SK-N-SH treated with all-trans-retinoic acid at 6 μM for 48 hours (cell line): ENCODE measurements at regions not wholly inside any gene's neighbourhood (a gene's known extent, or its start where the extent isn't known, plus 50 kb on each side); places are given as distances from the start of the nearest gene placed in this dataset.

Experiments used
- ATAC-seq: fragments of 200-7000 bp; cut with Tn5 transposase; 3 replicates; pipeline ENCODE4 v1.9.1; 2020; ENCODE audit warnings: mild to moderate bottlenecking, moderate library complexity
- BACH2 ChIP-seq: fragments of 250-450 bp; sonication (Bioruptor Pico); IDR thresholded peaks from 2 replicates; pipeline ENCODE4 v1.9.0; 2021; ENCODE audit warnings: mild to moderate bottlenecking, borderline replicate concordance
- CSDC2 ChIP-seq: fragments of 250-450 bp; sonication (Bioruptor Pico); IDR thresholded peaks from 2 replicates; pipeline ENCODE4 v1.5.0; 2020; ENCODE audit warnings: mild to moderate bottlenecking, moderate library complexity
- CSRNP3 ChIP-seq: fragments of 250-450 bp; sonication (Bioruptor Pico); IDR thresholded peaks from 2 replicates; pipeline ENCODE4 v1.5.1; 2021; ENCODE audit warnings: mild to moderate bottlenecking, moderate library complexity
- ESRRG ChIP-seq: fragments of 250-450 bp; sonication (Bioruptor Pico); IDR thresholded peaks from 2 replicates; pipeline ENCODE4 v1.6.1; 2021; ENCODE audit warnings: mild to moderate bottlenecking
- ISL1 ChIP-seq: fragments of 250-450 bp; sonication (Bioruptor Pico); IDR thresholded peaks from 2 replicates; pipeline ENCODE4 v2.1.2; 2022; ENCODE audit warnings: mild to moderate bottlenecking, moderate library complexity
- OSR1 ChIP-seq: fragments of 250-450 bp; sonication (Bioruptor Pico); IDR thresholded peaks from 2 replicates; pipeline ENCODE4 v1.8.0; 2022; ENCODE audit warnings: moderate library complexity, mild to moderate bottlenecking, inconsistent platforms
- PATZ1 ChIP-seq: fragments of 250-450 bp; sonication (Bioruptor Pico); IDR thresholded peaks from 2 replicates; pipeline ENCODE4 v1.8.0; 2020; ENCODE audit warnings: mild to moderate bottlenecking, moderate library complexity, borderline replicate concordance
- PPARA ChIP-seq: fragments of 250-450 bp; sonication (Bioruptor Pico); IDR thresholded peaks from 2 replicates; pipeline ENCODE4 v1.5.0; 2020; ENCODE audit warnings: mild to moderate bottlenecking, borderline replicate concordance
- RARB ChIP-seq: fragments of 250-450 bp; sonication (Bioruptor Pico); IDR thresholded peaks from 2 replicates; pipeline ENCODE4 v1.8.0; 2021; ENCODE audit warnings: mild to moderate bottlenecking, moderate library complexity
- SNAI2 ChIP-seq: fragments of 250-450 bp; sonication (Bioruptor Pico); IDR thresholded peaks from 2 replicates; pipeline ENCODE4 v1.5.0; 2020; ENCODE audit warnings: mild to moderate bottlenecking, moderate library complexity
- TCF4 ChIP-seq: fragments of 250-450 bp; sonication (Bioruptor Pico); IDR thresholded peaks from 2 replicates; pipeline ENCODE4 v1.8.0; 2021; ENCODE audit warnings: mild to moderate bottlenecking, moderate library complexity, borderline replicate concordance
- TOX ChIP-seq: fragments of 250-450 bp; sonication (Bioruptor Pico); IDR thresholded peaks from 2 replicates; pipeline ENCODE4 v1.8.0; 2021; ENCODE audit warnings: mild to moderate bottlenecking, moderate library complexity, borderline replicate concordance
- TSHZ2 ChIP-seq: fragments of 250-450 bp; sonication (Bioruptor Pico); IDR thresholded peaks from 2 replicates; pipeline ENCODE4 v1.5.0; 2020; ENCODE audit warnings: mild to moderate bottlenecking, moderate library complexity
- ZC3H10 ChIP-seq: fragments of 250-450 bp; sonication (Bioruptor Pico); IDR thresholded peaks from 2 replicates; pipeline ENCODE4 v1.5.1; 2021; ENCODE audit warnings: mild to moderate bottlenecking, moderate library complexity
- ZFP3 ChIP-seq: fragments of 250-450 bp; sonication (Bioruptor Pico); IDR thresholded peaks from 2 replicates; pipeline ENCODE4 v1.5.0; 2020; ENCODE audit warnings: mild to moderate bottlenecking, moderate library complexity
- ZFP30 ChIP-seq: fragments of 450-650 bp; formaldehyde crosslinking; IDR thresholded peaks from 2 replicates; pipeline ENCODE4 v1.5.0; 2022; ENCODE audit warnings: mild to moderate bottlenecking, moderate library complexity
- ZNF565 ChIP-seq: fragments of 450-650 bp; formaldehyde crosslinking; conservative IDR thresholded peaks from 2 replicates; pipeline ENCODE4 v1.5.0; 2020; ENCODE audit warnings: low read depth, mild to moderate bottlenecking, moderate library complexity
- ZNF70 ChIP-seq: fragments of 450-650 bp; formaldehyde crosslinking; IDR thresholded peaks from 2 replicates; pipeline ENCODE4 v1.5.0; 2020; ENCODE audit warnings: mild to moderate bottlenecking, moderate library complexity
- ZNF8 ChIP-seq: fragments of 450-650 bp; formaldehyde crosslinking; IDR thresholded peaks from 2 replicates; pipeline ENCODE4 v1.5.0; 2020; ENCODE audit warnings: mild to moderate bottlenecking, moderate library complexity

DNA sequence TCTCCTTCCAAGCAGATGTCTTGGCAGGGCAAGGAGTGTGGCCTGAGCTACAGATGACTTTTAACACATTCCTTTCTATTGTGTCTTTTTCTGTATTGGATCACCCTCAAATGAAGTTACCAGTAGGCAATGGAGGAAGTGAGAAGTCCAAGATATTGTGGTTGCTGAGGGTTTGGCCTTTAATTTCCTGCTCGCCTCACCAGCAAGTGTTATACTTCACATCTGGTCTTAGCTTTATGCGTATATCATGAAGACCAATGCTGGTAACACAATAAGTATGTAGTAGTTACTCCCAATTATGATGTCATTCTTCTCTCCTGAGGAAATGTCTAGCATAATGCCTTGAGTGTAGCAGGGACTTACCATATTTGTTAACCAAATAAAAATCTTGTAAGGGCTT is 179.9 kb downstream of the ZIC1 start:
- TF ChIP-seq TSHZ2 (no peak), ZNF565 (CRISPR knock-in tag) (no peak), ZFP3 (CRISPR knock-in tag) (no peak), RARB (no peak), PATZ1 (CRISPR knock-in tag) (no peak), CSRNP3 (no peak), ZNF70 (CRISPR knock-in tag) (no peak), ISL1 (CRISPR knock-in tag) (no peak), BACH2 (no peak), TCF4 (CRISPR knock-in tag) (no peak), SNAI2 (no peak), ZFP30 (CRISPR knock-in tag) (no peak), TOX (CRISPR knock-in tag) (no peak), ZNF8 (CRISPR knock-in tag) (no peak), PPARA (CRISPR knock-in tag) (no peak), ESRRG (CRISPR knock-in tag) (no peak), CSDC2 (no peak)
- no peak for ATAC-seq

GRCh38 chr3:147604136-147604535 is 195.0 kb downstream of the ZIC1 start:
- TF ChIP-seq RARB, result no peak
- no peak for TF ChIP-seq ZFP30 (CRISPR knock-in tag)
- no peak for TF ChIP-seq ZNF8 (CRISPR knock-in tag)
- TF ChIP-seq PATZ1 (CRISPR knock-in tag), result no peak
- TF ChIP-seq CSRNP3, result no peak
- no peak for TF ChIP-seq ZNF565 (CRISPR knock-in tag)
- no peak for ATAC-seq

DNA sequence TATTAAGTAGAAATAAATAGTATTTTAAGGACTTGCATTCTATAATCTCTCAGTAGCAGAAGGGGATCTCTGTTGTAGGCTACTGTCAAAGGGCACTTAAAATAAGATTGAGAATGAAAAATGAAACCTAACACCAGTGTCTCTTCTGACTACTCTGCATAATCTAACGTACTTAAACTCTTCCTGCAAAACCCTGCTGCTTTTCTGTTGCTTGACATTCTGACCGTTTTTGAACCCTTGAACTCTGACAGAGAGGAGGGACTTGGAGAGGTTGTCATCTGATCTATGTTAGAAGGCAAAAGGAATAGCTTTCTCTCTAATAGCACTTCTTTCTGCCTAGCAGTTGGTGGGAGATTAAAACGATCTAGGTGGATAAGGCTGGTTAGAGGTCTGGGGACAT is 204.6 kb downstream of the ZIC1 start:
- TF ChIP-seq ZC3H10 (CRISPR knock-in tag) (no peak), PATZ1 (CRISPR knock-in tag) (no peak), CSRNP3 (no peak), CSDC2 (no peak), TCF4 (CRISPR knock-in tag) (no peak), BACH2 (no peak), OSR1 (CRISPR knock-in tag) (no peak), ESRRG (CRISPR knock-in tag) (no peak), ISL1 (CRISPR knock-in tag) (no peak)
- ATAC-seq, result no peak
